ENCODE measurements at regions not wholly inside any gene's neighbourhood (a gene's known extent, or its start where the extent isn't known, plus 50 kb on each side); places are given as distances from the start of the nearest gene placed in this dataset.
A peak's percentile ranks its signal among the peaks of the same experiment; 100 is the strongest.

DNA sequence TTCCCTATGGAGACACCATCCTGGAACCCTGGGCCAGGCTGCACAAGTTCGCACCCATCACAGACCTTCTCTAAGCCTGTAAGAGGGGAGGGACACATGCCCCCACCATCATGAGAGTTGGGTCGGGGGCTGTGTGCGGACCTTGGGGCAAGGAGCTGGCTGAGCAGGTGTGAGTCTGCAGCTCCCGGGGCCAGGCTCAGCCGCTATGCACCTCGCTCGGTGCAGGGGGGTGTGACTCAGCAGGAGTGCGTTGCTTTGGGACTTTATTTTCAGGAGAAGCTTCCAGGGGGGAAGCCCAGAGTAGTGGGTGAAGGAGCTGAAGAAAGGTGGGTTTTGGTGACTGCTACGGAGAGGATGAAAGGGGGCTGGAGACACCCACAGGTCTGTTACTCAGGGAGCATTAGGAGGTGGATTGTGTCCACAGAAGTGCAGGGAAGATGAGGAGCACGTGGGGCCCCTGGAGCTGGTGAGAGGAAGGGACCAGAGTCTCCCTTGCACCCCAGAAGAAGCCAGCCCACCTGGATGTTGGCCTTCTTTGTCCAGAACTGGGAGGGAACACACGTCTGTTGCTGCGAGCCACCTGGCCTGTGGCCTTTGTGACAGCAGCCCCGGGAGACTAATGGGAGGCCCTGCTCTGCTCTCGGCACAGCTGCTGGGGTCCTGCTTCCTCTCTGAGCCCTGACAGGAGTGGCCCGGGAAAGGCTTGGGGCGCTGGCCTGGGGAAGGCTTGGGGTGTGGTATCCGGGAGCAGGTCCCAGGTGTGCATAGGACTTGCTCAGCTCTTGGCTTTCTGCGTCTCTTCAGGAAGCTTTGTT, 162.6 kb downstream of the TEX29 start:
- Histone ChIP-seq H3K4me1 (no peaks in the 10 kb centered on the region), H3K36me3 (no peaks in the 10 kb centered on the region), H3K4me3 (no peak overlapping the region), H3K27ac (no peak overlapping the region), H3K9me3 (peaks cover 0 to 6% (median 0%) of the 10 kb centered on the region in 4 donors), H3K27me3 (no peaks in the 10 kb centered on the region)
- intact Hi-C loops (cut with DNase I) = loop anchor here in 1 of 2 donors (10.0 kb wide), 1 partner anchor 828 kb away; no protein-coding TSS in a partner anchor
- no CpG with 5 or more reads among the region's 18 CpGs for WGBS (ENCODE audit: insufficient coverage, low coverage, low lambda C conversion rate, missing lambda C conversion rate)
- TF ChIP-seq CTCF (IDR thresholded peaks at IDR 0.05) = no peak
- TF ChIP-seq POLR2A (IDR thresholded peaks at IDR 0.05) = no peak
- ATAC-seq = no peak
- peak in 1 of 3 donors; percentile 28 for DNase-seq

DNA sequence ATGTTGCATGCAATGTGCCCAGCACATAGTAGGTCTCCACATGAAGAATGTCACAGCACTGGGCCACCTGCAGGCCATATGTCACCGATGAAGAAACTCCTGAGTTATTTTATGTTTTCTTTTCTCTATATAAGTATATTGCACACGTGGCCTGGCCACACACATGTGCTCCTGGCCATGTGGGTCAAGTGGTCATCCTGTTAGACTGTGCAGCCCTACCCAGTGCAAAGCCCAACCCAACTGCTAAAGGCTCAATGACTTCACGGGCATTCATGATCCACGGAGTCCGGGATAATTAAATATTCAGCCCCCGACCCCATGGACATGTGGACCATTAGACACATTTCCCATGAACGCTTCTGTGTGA, 163.2 kb downstream of the TEX29 start:
- Histone ChIP-seq H3K9me3 (peaks cover 0 to 6% (median 0%) of the 10 kb centered on the region in 4 donors), H3K27me3 (no peaks in the 10 kb centered on the region), H3K36me3 (no peaks in the 10 kb centered on the region), H3K4me3 (no peak overlapping the region), H3K4me1 (no peaks in the 10 kb centered on the region), H3K27ac (no peak overlapping the region)
- intact Hi-C loops (cut with DNase I) = loop anchor here in 1 of 2 donors (10.0 kb wide), 1 partner anchor 829 kb away; no protein-coding TSS in a partner anchor
- DNase-seq (peak in 1 of 3 donors; percentile 9), ATAC-seq (no peak)
- TF ChIP-seq POLR2A (IDR thresholded peaks at IDR 0.05) (no peak), CTCF (IDR thresholded peaks at IDR 0.05) (no peak)
- 78% methylated on average over 5 of the region's 7 CpGs for WGBS (ENCODE audit: insufficient coverage, low coverage, low lambda C conversion rate, missing lambda C conversion rate)

DNA sequence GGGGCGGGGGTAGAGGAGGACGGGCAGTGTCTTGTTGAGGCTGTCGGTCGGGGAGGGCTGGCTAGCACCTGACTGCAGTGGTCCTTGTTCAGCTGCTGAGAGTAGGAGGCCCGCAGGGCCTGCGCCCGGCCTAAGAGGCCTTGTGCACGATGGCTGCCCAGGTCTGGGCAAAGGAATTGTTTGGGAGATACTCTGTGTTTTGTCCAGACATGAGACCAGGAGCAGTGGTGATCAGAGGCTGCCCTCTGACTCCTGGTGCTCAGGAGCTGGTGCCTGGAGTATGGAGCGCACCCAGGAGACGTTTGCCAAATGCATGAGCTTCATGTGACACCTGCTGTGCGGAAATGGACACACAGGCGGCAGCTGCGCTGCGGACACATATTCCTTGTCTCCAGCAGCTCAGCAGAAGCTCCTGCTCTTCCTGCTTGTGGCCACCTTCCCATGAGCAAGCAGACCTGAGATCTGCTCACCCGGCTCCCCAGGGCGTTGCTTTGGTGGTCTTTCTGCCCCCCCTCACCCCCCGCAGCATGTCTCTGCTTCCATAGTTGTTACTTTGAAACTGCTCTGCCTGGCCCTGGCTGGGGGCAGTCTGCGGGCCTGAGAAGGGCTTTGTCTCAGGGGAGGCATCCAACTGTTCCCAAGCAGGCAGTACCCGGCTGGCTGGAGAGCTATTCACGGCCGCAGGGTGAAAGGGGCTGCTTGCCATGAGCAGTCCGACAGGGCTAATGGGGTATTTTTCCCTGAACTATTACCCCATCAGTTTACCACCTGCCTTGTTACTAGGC, 163.9 kb downstream of the TEX29 start:
- peaks cover 0 to 6% (median 0%) of the 10 kb centered on the region in 4 donors for H3K9me3 ChIP-seq
- no peaks in the 10 kb centered on the region for H3K4me1 ChIP-seq
- TF ChIP-seq POLR2A (IDR thresholded peaks at IDR 0.05) (no peak), CTCF (IDR thresholded peaks at IDR 0.05) (no peak)
- ATAC-seq = no peak
- H3K36me3 ChIP-seq = no peaks in the 10 kb centered on the region
- H3K27ac ChIP-seq = no peak overlapping the region
- WGBS (ENCODE audit: insufficient coverage, low coverage, low lambda C conversion rate, missing lambda C conversion rate) = 66% methylated on average over 12 of the region's 22 CpGs
- H3K27me3 ChIP-seq = no peaks in the 10 kb centered on the region
- intact Hi-C loops (cut with DNase I) = loop anchor here in 1 of 2 donors (10.0 kb wide), 1 partner anchor 830 kb away; no protein-coding TSS in a partner anchor
- no peak overlapping the region for H3K4me3 ChIP-seq
- DNase-seq = peak in 1 of 3 donors; percentile 23

GRCh38 chr13:111484959-111485358, 164.5 kb downstream of the TEX29 start:
- 82% methylated on average over 6 of the region's 7 CpGs for WGBS (ENCODE audit: insufficient coverage, low coverage, low lambda C conversion rate, missing lambda C conversion rate)
- Histone ChIP-seq H3K27me3 (no peaks in the 10 kb centered on the region), H3K9me3 (peaks cover 0 to 6% (median 0%) of the 10 kb centered on the region in 4 donors), H3K4me3 (no peak overlapping the region), H3K4me1 (no peaks in the 10 kb centered on the region), H3K36me3 (no peaks in the 10 kb centered on the region), H3K27ac (no peak overlapping the region)
- peak in 1 of 3 donors; percentile 17 for DNase-seq
- TF ChIP-seq CTCF (IDR thresholded peaks at IDR 0.05) = no peak
- TF ChIP-seq POLR2A (IDR thresholded peaks at IDR 0.05) = no peak
- ATAC-seq = no peak
- intact Hi-C loops (cut with DNase I) = loop anchor here in 1 of 2 donors (10.0 kb wide), 1 partner anchor 830 kb away; no protein-coding TSS in a partner anchor
